Glutamatergic neuron (in vitro differentiated cells): ENCODE measurements at regions not wholly inside any gene's neighbourhood (a gene's known extent, or its start where the extent isn't known, plus 50 kb on each side); places are given as distances from the start of the nearest gene placed in this dataset.

Source experiments
- DNase-seq: peaks from one replicate; pipeline ENCODE4 v3.0.0; 2022
- H3K27ac Mint-ChIP-seq: one replicate; pipeline ENCODE4 v1.8.0; 2020; ENCODE audit warnings: mild to moderate bottlenecking, mixed read lengths, inconsistent platforms; ENCODE audit not compliant: unreplicated experiment
- H3K27me3 Mint-ChIP-seq: one replicate; pipeline ENCODE4 v1.8.0; 2020; ENCODE audit warnings: mild to moderate bottlenecking, moderate library complexity, mixed read lengths, inconsistent platforms; ENCODE audit not compliant: unreplicated experiment
- H3K36me3 Mint-ChIP-seq: one replicate; pipeline ENCODE4 v1.8.0; 2020; ENCODE audit warnings: mild to moderate bottlenecking, mixed read lengths, inconsistent platforms; ENCODE audit not compliant: unreplicated experiment
- H3K4me1 Mint-ChIP-seq: one replicate; pipeline ENCODE4 v1.8.0; 2020; ENCODE audit warnings: mild to moderate bottlenecking, low read depth, mixed read lengths, inconsistent platforms; ENCODE audit not compliant: unreplicated experiment
- H3K4me3 Mint-ChIP-seq: one replicate; pipeline ENCODE4 v1.8.0; 2020; ENCODE audit warnings: mild to moderate bottlenecking, mixed read lengths, inconsistent platforms; ENCODE audit not compliant: unreplicated experiment
- H3K9me3 Mint-ChIP-seq: one replicate; pipeline ENCODE4 v1.8.0; 2020; ENCODE audit warnings: mild to moderate bottlenecking, moderate library complexity, mixed read lengths, inconsistent platforms; ENCODE audit not compliant: unreplicated experiment
- CTCF ChIP-seq: fragments of 200-600 bp; sonication (generic); IDR thresholded peaks from one replicate; pipeline ENCODE4 v1.5.0; 2021; ENCODE audit not compliant: partially characterized antibody, unreplicated experiment

- peak; percentile 63 for DNase-seq
- no peaks in the 10 kb centered on the region for H3K4me1 Mint-ChIP-seq
- H3K9me3 Mint-ChIP-seq: no peaks in the 10 kb centered on the region
- H3K36me3 Mint-ChIP-seq: no peaks in the 10 kb centered on the region
- H3K27ac Mint-ChIP-seq: no peak overlapping the region
- H3K27me3 Mint-ChIP-seq: no peaks in the 10 kb centered on the region
- no peak overlapping the region for H3K4me3 Mint-ChIP-seq
- TF ChIP-seq CTCF: peak; percentile 68
Observed at GRCh38 chr4:155025762-155026457, 182.5 kb upstream of the NPY2R start.

- no peak overlapping the region for H3K4me3 Mint-ChIP-seq
Observed at GRCh38 chr4:155026715-155027114, 181.7 kb upstream of the NPY2R start.

GRCh38 chr4:155032521-155033229, 175.8 kb upstream of the NPY2R start:
- Mint-ChIP-seq H3K36me3 (no peaks in the 10 kb centered on the region), H3K9me3 (no peaks in the 10 kb centered on the region), H3K27me3 (no peaks in the 10 kb centered on the region), H3K27ac (no peak overlapping the region), H3K4me1 (no peaks in the 10 kb centered on the region), H3K4me3 (no peak overlapping the region)
- DNase-seq: no peak
- no peak for TF ChIP-seq CTCF

More at GRCh38 chr4:155026715-155027114, 181.7 kb upstream of the NPY2R start:
- Mint-ChIP-seq H3K27ac (no peak overlapping the region), H3K27me3 (no peaks in the 10 kb centered on the region), H3K36me3 (no peaks in the 10 kb centered on the region), H3K4me1 (no peaks in the 10 kb centered on the region), H3K9me3 (no peaks in the 10 kb centered on the region)
- no peak for TF ChIP-seq CTCF
- no peak for DNase-seq

- Mint-ChIP-seq H3K4me1 (no peaks in the 10 kb centered on the region), H3K4me3 (no peak overlapping the region), H3K27me3 (no peaks in the 10 kb centered on the region), H3K36me3 (no peaks in the 10 kb centered on the region), H3K27ac (no peak overlapping the region), H3K9me3 (no peaks in the 10 kb centered on the region)
- no peak for DNase-seq
- TF ChIP-seq CTCF: no peak
Observed at GRCh38 chr4:155033604-155034003, 174.8 kb upstream of the NPY2R start.

- Mint-ChIP-seq H3K4me3 (no peak overlapping the region), H3K4me1 (no peaks in the 10 kb centered on the region), H3K27ac (no peak overlapping the region), H3K36me3 (no peaks in the 10 kb centered on the region), H3K9me3 (no peaks in the 10 kb centered on the region), H3K27me3 (no peaks in the 10 kb centered on the region)
- no peak for TF ChIP-seq CTCF
- no peak for DNase-seq
Observed at GRCh38 chr4:155037031-155037430, 171.4 kb upstream of the NPY2R start.
